ENCODE measurements at regions not wholly inside any gene's neighbourhood (a gene's known extent, or its start where the extent isn't known, plus 50 kb on each side); places are given as distances from the start of the nearest gene placed in this dataset.

- TF ChIP-seq, protein P1, sequence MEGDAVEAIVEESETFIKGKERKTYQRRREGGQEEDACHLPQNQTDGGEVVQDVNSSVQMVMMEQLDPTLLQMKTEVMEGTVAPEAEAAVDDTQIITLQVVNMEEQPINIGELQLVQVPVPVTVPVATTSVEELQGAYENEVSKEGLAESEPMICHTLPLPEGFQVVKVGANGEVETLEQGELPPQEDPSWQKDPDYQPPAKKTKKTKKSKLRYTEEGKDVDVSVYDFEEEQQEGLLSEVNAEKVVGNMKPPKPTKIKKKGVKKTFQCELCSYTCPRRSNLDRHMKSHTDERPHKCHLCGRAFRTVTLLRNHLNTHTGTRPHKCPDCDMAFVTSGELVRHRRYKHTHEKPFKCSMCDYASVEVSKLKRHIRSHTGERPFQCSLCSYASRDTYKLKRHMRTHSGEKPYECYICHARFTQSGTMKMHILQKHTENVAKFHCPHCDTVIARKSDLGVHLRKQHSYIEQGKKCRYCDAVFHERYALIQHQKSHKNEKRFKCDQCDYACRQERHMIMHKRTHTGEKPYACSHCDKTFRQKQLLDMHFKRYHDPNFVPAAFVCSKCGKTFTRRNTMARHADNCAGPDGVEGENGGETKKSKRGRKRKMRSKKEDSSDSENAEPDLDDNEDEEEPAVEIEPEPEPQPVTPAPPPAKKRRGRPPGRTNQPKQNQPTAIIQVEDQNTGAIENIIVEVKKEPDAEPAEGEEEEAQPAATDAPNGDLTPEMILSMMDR (IDR thresholded peaks at IDR 0.05), result no peak
Observed at GRCh38 chr1:81340239-81340638, 460.5 kb upstream of the ADGRL2 start.

DNA sequence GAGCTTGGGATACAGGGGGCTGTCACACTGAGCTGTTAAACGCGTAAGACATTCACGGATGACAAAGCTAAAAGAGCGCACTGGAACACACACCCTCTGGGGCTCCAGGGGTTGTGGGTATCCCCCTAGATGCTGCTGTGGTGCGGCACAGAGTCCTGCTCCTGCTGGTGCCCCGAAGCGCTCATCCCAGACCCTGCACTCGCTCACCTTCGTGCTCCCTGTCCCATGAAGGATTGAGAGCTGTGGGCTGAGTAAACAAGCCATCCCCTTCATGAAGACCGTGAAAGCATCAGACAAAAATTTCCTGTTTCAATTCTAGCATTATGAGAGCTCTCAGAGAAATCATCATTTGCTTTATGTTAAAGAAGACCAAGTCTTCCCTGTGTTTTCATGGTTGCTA, 463.5 kb upstream of the ADGRL2 start:
- no peak overlapping the region for H3K27ac Mint-ChIP-seq
- no peaks in the 10 kb centered on the region for H3K27me3 Mint-ChIP-seq (ENCODE audit: insufficient read depth)
- peaks cover 16% of the 10 kb centered on the region for H3K9me3 Mint-ChIP-seq
- no peak for DNase-seq
- H3K4me1 Mint-ChIP-seq (ENCODE audit: low read depth), result no peaks in the 10 kb centered on the region
- H3K4me3 Mint-ChIP-seq, result no peak overlapping the region
- TF ChIP-seq, protein P1 (IDR thresholded peaks at IDR 0.05), result no peak
- H3K36me3 Mint-ChIP-seq (ENCODE audit: low read depth), result no peaks in the 10 kb centered on the region

More at GRCh38 chr1:81340239-81340638, 460.5 kb upstream of the ADGRL2 start:
- H3K27ac Mint-ChIP-seq, result no peak overlapping the region
- DNase-seq, result no peak
- no peak overlapping the region for H3K4me3 Mint-ChIP-seq
- H3K4me1 Mint-ChIP-seq (ENCODE audit: low read depth), result no peaks in the 10 kb centered on the region
- H3K27me3 Mint-ChIP-seq (ENCODE audit: insufficient read depth), result no peaks in the 10 kb centered on the region
- peaks cover 20% of the 10 kb centered on the region for H3K9me3 Mint-ChIP-seq
- no peaks in the 10 kb centered on the region for H3K36me3 Mint-ChIP-seq (ENCODE audit: low read depth)

DNA sequence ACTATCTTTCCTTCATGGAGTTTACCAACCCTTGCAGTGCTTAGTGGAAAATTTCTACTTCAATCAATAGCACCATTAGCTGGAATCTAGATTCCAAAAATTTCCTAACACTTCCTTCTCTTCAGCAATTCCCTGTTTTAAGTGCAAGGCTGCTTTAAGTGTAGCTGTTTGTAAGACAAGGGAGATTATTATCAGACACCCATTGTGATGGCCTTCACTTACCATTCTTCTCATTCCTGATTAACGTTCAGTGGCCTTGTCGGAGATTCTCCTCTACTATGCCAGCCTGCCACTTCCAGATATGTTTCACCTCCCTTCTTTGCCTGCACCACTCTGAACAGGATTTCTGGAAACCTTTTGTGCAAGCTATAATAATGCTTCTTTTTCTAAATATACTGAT, 464.9 kb upstream of the ADGRL2 start:
- TF ChIP-seq, protein P1 (IDR thresholded peaks at IDR 0.05), result no peak
- Mint-ChIP-seq H3K9me3 (peaks cover 16% of the 10 kb centered on the region), H3K4me1 (ENCODE audit: low read depth) (no peaks in the 10 kb centered on the region), H3K27ac (no peak overlapping the region), H3K4me3 (no peak overlapping the region), H3K36me3 (ENCODE audit: low read depth) (no peaks in the 10 kb centered on the region), H3K27me3 (ENCODE audit: insufficient read depth) (no peaks in the 10 kb centered on the region)
- no peak for DNase-seq

- Mint-ChIP-seq H3K4me1 (ENCODE audit: low read depth) (no peaks in the 10 kb centered on the region), H3K27ac (no peak overlapping the region), H3K9me3 (no peaks in the 10 kb centered on the region; the same call in 1 of the 2 replicates), H3K4me3 (no peak overlapping the region), H3K27me3 (ENCODE audit: insufficient read depth) (no peaks in the 10 kb centered on the region), H3K36me3 (ENCODE audit: low read depth) (no peaks in the 10 kb centered on the region)
- TF ChIP-seq, protein P1 (IDR thresholded peaks at IDR 0.05), result no peak
- DNase-seq, result no peak
Observed at GRCh38 chr1:81330521-81330920, 470.2 kb upstream of the ADGRL2 start.

DNA sequence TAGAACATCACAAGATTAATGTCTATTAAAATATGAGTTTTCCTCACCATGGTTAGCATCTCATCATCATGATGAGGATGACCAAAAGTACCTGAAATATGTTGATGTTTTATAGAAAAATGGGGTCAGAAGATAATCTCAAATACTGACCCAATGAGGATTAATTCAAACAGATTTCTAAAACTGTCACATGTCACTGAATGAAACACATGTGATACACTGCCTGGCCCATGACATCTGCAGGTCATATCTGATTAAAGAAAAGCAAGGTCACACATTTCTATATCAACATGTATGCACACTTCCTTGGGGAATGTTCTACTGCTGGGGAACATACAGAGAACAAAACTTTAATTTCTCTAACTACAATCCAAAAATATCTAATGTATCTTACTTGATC, 470.6 kb upstream of the ADGRL2 start:
- TF ChIP-seq, protein P1 (IDR thresholded peaks at IDR 0.05), result no peak
- no peak for DNase-seq
- no peaks in the 10 kb centered on the region; the same call in 1 of the 2 replicates for H3K9me3 Mint-ChIP-seq
- no peaks in the 10 kb centered on the region for H3K4me1 Mint-ChIP-seq (ENCODE audit: low read depth)
- H3K4me3 Mint-ChIP-seq, result no peak overlapping the region
- H3K36me3 Mint-ChIP-seq (ENCODE audit: low read depth), result no peaks in the 10 kb centered on the region
- no peak overlapping the region for H3K27ac Mint-ChIP-seq
- no peaks in the 10 kb centered on the region for H3K27me3 Mint-ChIP-seq (ENCODE audit: insufficient read depth)

DNA sequence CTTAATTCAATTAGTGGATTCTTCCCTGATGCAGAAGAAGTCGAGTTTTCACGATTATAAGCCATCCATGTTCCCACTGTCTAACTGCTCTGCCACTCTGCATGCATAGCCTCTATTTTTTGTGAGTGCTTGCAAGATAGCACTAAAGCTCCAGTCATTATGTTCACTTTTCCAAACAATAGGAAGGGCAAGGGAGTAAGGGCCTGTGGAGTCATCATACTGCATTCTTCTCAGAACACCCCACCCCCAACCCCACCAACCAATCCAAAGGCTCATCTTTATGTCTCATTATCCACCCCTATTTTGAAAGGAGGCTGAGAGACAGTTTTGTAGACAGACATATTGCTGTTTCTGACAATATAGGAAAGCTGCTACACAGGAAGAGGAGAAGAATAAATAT, 471.7 kb upstream of the ADGRL2 start:
- no peak for DNase-seq
- TF ChIP-seq, protein P1 (IDR thresholded peaks at IDR 0.05), result no peak
- Mint-ChIP-seq H3K27ac (no peak overlapping the region), H3K9me3 (no peaks in the 10 kb centered on the region; the same call in 1 of the 2 replicates), H3K4me1 (ENCODE audit: low read depth) (no peaks in the 10 kb centered on the region), H3K4me3 (no peak overlapping the region), H3K36me3 (ENCODE audit: low read depth) (no peaks in the 10 kb centered on the region), H3K27me3 (ENCODE audit: insufficient read depth) (no peaks in the 10 kb centered on the region)

Measured in HFFc6 (cell line).